NCI-H2227 (cell line): ENCODE measurements at regions not wholly inside any gene's neighbourhood (a gene's known extent, or its start where the extent isn't known, plus 50 kb on each side); places are given as distances from the start of the nearest gene placed in this dataset.
"Not testable (repeated sequence)": the region's sequence is repeated elsewhere in the genome, so short reads cannot be mapped to it uniquely, and the experiment has no call there.

Experiments used
- DNase-seq: peaks from one replicate; lab custom pipeline; 2025; ENCODE audit not compliant: unreplicated experiment; lab: John Stamatoyannopoulos, UW

DNA sequence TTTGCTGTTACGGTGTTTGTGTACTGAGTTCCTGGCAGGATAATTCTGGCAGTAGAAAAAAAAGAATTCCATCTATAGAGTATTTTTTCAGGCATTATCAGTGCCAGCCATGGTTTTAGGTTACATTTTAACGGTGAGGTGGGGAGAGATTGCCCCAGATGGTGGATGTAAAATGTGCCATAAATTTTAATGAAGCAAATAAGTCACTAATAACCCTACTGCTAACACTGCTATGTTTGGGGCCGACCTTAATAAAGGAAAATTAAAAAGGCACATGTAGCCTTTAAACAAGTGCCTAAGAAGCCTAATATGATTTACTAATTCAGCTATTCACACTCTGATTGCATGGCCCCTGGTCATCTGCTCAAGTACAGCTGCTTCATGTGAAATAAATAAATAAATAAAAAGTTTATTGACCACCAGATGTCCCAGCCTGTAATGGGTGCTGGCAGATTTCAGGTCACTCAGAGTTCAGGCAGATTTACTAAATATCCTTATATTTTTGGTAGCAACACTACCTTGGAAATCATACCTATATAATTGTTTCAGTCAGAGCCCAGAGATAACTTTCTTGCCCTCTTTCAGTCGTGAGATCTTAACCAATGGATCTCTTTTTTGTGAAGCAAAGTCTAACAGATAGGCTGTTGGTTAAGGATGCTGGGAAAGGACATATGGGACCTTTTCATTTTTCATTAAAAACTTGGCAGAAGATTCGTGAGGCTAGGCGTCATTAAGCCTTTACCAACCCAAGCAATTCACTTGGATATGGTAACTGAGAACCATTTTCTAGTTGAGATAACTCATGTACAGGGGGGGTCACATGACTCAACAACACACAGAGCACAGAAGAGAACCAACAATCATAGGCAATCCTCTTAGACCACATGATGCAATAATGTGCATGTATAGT is 495.0 kb upstream of the NRSN1 start:
- DNase-seq: no peak

DNA sequence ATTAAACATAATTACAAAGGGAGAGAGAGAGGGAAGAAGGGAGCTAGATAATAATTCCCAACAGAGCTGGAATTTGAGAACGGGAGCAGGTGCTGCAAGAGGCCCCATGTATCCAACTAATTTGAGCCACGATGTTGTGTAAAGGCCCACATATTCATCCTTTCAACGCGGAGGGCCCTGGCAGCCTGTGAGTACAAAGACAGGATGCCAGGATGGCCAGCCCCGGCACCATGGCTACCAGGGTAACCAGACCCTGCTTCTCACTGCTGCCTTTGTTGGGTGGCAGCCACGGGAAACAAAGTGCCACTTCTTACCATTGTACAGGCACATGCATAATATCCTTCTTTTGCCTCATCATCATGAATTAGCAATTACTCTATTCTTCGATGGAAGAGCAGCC is 492.0 kb upstream of the NRSN1 start:
- DNase-seq: no peak

DNA sequence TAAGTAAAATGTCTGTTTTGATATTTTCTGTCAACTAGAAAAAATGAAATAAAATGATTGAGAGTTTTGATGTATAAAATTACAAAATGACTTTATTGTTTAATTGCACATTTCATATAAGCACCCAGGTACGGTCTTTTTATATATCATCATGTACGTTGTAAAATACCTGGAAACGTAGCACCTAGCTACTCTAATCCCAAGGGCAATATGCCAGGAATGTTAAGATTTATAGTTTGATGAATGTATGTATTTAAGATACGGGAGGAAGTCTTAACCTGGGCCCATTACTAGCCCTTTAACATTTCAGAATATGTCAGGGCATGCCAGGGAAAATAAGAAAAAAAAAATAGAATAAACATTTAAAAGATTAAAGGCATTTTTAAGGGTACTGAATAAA is 490.9 kb upstream of the NRSN1 start:
- no peak for DNase-seq

DNA sequence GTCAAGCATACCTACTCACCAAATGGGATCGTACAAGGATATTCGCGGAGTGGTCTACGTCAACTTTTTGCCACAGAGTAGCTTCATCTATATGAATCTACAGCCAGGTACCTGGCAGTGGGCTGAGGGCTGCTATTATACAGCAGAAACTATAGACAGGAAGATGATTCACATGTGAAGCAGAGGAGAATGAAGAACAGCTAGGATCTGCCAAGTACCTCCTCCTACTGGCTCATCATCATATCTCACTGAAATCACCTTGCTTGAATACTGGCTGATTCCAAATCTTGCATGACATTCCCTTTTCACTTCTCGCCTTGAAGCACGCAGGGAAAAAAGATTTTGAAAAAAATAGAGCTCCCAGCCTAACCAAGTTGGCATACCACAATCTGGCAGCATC is 488.7 kb upstream of the NRSN1 start:
- DNase-seq: no peak

DNA sequence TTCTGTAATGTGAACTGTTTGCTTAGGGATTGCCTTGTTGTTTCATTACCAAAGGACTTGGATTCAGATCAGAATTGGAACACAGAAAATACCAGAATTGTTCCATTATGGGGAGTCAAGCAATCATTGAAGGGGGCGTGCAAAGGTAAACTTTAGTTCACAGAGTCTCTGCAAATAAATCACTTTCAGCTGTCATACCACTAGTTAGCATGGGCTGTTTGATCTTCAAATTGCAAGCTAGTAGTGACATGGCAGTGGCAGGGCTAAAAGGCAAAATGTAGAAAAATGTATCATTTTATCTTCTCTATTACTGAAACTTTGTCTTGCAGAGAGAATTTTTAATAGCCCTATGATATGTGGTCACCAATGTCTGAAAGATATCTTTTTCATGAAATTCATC is 483.2 kb upstream of the NRSN1 start:
- peak; percentile 43 for DNase-seq

DNA sequence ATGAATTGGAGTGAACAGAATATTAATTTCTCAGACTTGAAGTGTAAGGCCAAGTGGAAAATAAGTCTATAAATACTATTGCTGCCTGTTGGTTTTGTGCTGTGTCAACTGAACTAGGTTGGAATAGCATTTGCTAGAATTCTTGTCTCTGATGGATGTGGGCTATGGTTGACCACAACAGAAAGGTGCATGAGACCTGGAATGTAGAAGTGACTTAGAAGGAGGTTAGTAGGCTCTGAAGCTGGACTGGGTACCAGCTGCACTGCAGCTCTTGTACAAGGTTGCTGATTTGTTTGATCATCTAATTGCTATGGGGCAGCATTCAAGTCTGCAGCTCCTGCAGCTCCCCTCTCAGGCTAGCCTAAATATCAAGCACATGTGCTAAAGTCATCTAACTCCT is 479.0 kb upstream of the NRSN1 start:
- DNase-seq: no peak

DNA sequence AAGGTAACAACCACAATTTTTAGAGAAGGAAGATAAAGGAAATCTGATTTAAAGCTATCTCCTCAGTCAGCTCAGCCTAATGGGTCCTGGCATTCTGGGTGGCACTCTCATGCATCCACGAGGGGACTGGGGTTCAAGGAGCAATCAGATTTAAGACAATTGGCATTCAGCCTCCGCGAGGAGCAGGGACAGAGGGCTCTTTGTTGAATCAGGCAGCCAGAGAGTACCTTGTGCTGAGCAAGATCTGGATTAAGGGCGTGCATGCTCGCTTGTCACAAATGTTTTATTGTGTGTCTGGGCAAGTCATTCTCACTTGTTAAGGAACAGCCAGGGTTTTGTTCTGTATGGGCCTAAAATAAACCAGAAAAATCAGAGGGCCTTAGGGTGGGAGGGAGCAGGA is 475.3 kb upstream of the NRSN1 start:
- DNase-seq: no peak

DNA sequence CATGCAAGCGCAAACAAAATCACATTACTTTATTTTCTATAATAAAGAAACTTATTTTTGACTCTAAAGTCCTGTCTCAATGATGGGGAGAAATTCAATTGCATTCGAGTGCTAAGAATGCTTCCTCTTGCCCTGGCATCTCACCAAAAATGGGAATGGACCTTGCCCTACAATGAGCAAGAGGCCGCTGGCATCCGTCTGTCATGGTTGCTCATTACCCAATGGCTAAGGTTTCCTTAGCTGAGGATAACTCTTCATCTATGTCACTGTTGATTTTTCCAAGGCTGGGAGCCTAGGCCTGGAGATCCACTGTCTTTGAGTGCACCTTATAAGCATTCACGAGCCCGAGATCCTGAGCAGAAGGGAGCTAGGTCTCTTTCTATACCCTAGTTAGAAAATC is 471.3 kb upstream of the NRSN1 start:
- no peak for DNase-seq

DNA sequence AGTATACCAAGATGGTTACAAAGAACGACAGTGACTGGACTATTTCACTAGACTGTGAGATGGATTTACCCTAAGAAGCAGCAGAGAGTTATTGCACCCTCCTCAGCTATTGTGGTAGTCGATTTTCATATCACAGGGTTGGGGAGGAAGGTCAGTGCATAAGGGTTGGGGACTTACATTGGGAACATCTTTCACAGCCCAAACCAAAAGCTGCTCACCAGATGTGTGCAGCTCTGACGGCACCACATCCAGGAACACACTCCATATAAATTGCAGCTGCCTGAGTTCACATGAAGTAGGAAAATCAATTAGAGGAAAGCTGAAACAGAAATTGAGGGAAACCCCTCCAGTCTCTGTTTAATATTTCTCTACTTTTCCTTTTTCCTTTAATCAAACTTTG is 470.5 kb upstream of the NRSN1 start:
- no peak for DNase-seq

DNA sequence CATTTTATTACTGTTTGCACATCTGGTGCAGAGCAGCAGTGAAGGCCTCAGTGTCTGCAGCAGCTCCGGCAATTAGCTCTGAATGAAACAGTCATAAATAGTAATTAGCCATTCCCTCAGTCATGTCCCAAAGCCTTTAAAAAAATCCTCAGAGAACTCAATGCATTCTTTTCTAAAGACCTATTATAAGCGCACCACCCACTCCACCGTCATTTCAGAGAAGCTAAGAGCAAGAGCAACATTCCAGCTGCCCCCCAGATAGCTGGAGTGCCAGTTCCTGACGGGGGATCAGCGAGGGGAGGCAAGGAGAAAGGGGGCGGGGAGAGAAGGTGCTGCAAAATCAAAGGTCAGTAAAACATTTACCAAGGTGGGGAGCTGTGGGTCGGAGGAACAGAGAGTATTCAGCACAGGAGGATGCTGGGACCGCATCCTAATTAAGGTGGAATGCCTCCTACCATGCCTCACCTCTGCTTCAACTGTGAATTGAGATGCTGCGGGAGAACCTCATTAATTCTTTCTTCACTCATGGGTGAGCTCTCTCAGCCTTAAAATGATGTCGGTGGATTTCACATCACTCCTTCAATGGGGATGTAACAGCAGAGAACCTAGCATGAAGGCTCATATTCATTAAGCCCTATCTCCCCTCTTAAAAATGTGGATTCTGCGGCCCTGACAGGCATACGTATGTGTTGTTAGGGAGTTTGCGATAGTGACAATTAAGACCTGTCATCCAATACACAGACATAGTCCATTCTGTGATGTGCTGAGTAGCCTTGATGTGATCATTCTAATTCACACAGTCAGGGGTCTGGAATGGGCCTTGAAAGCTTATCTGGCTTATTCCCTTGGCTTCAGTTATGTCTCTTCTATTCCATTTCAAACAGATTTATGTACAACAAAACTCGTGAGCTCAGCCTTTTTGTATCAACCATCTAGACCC is 469.5 kb upstream of the NRSN1 start:
- peak; percentile 59 for DNase-seq

DNA sequence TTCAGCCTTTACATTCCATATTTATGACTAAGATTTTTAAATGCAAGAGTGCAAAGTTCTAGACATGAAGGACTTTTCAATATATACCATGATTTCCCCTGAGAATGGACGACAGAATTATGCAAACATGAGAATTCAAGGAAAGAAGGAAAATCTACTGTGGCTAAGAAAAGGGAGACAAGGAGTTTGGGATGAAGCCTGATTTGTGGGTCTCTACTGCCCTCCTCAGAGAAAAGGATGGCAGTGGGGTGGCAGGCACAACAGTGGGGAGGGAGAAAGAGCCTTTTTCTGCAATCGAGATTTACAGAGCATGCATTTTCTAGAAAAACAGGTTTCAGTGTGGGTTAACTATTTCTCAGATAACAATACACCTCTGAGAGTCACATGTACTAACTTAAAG is 466.9 kb upstream of the NRSN1 start:
- peak; percentile 62 for DNase-seq

DNA sequence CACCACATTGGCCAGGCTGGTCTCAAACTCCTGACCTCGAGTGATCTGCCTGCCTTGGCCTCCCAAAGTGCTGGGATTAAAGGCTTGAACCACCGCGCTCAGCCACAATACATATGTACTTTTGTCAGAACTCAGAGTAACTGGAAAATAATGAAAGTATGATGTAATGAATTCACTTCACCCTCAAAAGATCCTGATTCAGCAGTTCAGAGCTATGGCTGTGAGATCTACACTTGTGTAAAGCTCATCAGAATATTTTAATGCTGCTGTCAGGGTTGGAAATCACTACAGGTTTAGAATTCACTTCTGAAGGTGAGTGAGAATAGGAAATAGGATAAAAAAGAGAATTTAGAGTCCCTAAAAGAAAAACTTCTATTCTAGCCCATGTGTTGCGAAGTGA is 464.5 kb upstream of the NRSN1 start:
- no peak for DNase-seq

DNA sequence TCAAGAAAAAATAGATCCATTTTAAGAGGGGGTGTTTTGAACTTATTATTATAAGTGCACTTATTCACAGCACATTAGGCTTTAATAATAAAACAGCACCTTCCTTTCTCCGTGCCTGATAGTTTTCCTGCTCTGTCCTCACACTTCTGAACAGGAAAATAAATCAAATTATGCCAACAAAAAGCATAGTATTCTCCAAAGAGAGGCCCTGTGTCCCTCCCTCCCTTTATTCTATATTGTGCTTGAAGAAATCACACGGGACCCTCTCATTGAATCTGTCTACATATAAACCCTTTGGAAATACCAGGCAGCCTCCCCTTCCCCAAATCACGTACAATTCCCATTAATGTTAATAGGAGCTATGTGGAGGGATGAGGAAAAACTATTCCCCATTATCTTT is 462.9 kb upstream of the NRSN1 start:
- peak; percentile 33 for DNase-seq

DNA sequence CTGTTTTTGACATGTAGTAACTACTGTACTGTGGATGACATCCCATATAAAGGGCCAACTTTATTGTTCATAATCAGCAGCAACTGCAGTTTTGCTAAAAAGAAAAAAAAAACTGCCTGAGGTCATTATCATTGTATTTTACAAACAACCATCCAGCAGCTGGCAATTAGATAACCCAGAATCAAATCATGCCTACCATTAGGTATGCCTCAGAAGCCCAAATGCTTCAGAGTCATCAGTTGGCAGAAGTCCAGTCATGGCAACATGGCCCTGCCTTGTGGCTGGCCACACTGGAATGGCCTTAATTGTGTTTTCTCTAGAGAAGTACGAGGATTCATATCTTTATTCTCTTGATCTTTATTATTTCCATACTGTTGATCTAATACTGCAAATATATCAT is 462.4 kb upstream of the NRSN1 start:
- no peak for DNase-seq

DNA sequence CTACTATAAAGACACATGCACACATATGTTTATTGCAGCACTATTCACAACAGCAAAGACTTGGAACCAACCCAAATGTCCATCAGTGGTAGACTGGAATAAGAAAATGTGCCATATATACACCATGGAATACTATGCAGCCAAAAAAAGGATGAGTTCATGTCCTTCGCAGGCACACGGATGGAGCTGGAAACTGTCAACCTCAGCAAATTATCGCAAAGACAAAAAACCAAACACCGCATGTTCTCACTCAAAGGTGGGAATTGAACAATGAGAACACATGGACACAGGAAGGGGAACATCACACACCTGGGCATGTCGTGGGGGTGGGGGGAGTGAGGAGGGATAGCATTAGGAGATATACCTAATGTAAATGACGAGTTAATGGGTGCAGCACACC is 460.1 kb upstream of the NRSN1 start:
- not testable (repeated sequence) for DNase-seq

DNA sequence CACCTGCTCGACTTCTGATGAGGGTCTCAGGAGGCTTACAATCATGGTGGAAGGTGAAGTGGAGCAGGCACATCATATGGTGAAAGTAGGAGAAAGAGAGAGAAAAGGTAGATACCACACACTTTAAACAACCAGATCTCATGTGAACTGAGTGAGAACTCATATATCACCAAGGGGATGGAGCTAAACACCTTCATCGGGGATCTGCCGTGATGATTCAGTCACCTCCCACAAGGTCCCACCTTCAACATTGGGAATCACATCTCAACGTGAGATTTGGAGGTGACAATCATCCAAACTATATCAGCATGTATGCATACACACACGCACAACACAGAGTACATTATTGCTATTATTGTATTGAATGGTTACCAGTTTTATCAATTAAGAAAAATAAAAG is 453.3 kb upstream of the NRSN1 start:
- DNase-seq: no peak

DNA sequence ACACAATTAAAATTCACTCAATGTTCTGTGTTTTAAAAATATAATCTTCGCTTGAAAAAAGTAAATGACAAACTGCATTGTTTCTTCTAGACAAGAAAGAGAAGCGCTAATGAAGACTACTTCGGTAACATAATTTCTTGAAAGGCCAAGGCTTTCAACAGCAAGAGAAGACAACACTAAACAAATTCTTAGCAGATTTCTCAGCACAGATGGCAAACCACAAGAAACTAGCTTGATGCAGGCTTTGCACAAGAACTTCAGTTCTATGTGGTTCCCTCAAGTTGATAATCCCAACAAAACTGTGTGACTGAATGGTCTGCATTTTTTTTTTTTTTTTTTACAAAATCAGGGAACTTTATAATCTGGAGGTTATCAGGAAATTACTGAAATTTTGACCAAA is 447.4 kb upstream of the NRSN1 start:
- no peak for DNase-seq

DNA sequence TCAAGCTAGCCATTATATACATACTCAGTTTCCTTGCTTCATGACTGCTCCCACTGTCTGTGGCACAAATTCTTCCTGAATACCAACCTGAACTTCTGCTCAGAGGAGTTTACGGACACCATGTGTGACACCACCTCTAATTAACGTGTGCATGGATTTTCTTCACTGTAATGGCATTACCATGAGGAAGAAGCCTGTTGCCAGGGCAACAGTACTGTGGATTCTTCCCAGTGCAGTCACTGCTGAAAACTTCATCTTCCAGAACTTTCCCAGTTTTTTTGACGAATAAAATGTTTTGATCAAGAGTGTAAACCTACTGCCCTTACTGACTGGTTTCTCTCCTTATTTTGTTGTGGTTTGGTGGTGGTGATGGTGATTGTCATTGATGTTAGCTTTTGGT is 444.3 kb upstream of the NRSN1 start:
- DNase-seq: no peak

DNA sequence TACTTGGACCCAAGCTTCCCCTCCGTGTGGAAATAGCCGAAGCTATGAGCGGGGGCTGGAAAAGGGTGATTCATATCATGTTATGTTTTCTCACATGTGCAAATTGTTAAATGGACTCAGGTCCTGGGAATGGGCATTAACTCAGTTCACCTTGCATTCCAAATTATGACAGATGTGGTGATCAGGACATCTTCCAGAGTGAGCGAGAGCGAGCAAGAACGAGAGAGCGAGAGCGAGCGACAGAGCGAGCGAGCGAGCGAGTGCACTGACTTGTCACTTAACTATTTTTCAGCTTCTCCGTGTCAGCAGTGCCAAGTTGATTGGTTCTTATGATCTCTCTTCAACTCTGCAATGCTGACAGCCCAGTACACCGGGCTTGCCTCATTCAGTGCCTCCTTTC is 437.4 kb upstream of the NRSN1 start:
- no peak for DNase-seq

DNA sequence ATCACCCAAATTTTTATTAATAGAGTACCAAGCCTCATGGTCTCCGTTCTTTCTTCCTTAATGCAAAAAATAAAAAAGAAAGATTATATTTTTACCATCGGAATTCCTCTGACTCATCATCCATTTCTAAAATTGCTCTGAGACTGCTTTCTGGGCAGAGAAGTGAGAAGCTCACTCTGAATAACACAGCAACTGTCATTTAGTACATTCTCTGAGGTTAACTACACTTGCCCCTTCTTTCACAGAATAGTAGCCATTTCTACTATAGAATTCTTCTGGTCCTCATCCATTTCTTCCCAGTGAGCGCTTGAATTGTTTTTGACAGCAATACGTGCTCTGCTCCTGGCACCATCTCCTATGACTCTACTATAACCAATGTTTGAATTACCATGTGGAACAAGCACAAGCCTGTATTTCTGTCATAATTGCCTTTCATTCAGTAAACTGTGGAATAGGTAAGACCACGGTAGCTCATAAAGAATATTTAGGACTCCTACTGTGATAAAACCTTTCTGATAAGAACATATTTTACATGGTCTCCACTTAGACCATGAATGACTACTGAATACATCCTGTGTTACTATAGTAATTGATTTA is 435.5 kb upstream of the NRSN1 start:
- peak; percentile 64 for DNase-seq

DNA sequence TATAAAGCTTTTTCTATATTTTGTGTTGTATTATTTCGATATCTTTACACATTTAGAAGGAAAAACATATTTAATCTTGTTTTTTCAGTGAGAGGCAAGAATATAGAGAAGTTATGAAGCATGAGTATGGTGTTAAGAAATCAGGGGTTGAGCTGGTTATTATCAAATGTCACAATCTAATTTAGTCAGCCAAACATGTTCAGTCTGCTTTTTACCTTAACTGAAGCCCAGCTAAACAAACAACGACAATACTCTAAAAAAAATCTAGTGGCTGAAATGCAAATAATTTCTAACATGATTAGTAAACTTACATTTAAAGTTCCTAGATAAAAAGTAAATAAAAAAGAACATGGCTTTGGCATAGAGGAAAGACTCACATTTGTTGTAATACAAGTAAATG is 433.8 kb upstream of the NRSN1 start:
- DNase-seq: no peak

DNA sequence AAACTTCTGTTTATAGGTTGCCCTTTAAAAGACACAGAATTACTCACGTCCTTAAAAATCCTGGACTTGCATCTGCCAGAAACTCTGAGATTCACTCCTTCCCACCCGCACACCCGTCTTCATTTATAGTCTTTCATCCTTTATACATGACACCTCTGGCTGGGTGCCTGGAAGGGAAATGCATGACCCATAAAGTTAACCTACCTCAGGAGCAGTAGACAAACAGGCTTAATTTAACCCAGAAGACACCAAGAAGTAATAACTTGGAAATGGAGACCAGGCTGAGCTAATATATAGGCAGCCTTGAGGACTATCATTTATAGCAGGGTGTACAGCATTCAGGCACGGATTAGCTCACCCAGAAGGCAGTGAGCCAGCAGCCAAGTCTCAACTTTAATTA is 429.0 kb upstream of the NRSN1 start:
- peak; percentile 9 for DNase-seq
